SU-DHL-6 (cell line): ENCODE measurements at regions not wholly inside any gene's neighbourhood (a gene's known extent, or its start where the extent isn't known, plus 50 kb on each side); places are given as distances from the start of the nearest gene placed in this dataset.

Source experiments
- H2AFZ ChIP-seq: fragments of 200-600 bp; sonication (generic); 2 replicates; pipeline ENCODE4 v1.6.1; 2014; ENCODE audit warnings: low read depth, mild to moderate bottlenecking, moderate library complexity, mixed read lengths, antibody characterized with exemption, low read length; ENCODE audit not compliant: severe bottlenecking
- H3F3A ChIP-seq: fragments of 200-600 bp; shearing (Covaris generic); 2 replicates; pipeline ENCODE4 v1.6.0; 2016; ENCODE audit warnings: antibody characterized with exemption, mild to moderate bottlenecking; ENCODE audit not compliant: insufficient read depth
- H3K27ac ChIP-seq: fragments of 200-600 bp; sonication (generic); 2 replicates; pipeline ENCODE4 v1.5.1; 2016; ENCODE audit warnings: low read depth, mild to moderate bottlenecking, low read length, moderate library complexity, mixed read lengths
- H3K27me3 ChIP-seq: fragments of 200-600 bp; sonication (generic), shearing (Covaris generic); 2 replicates; pipeline ENCODE4 v1.6.0; 2014; ENCODE audit warnings: mild to moderate bottlenecking, low read length
- H3K36me3 ChIP-seq: fragments of 200-600 bp; sonication (generic); 2 replicates; pipeline ENCODE4 v1.6.1; 2014; ENCODE audit warnings: mild to moderate bottlenecking, low read length, mixed read lengths
- H3K4me2 ChIP-seq: fragments of 300-600, 200-600 bp; shearing (Covaris generic), sonication (generic); 2 replicates; pipeline ENCODE4 v1.6.0; 2014; ENCODE audit warnings: low read length, low read depth, mild to moderate bottlenecking; ENCODE audit not compliant: poor library complexity, severe bottlenecking
- H3K4me3 ChIP-seq: fragments of 200-600 bp; sonication (generic); 2 replicates; pipeline ENCODE4 v1.5.1; 2014; ENCODE audit warnings: antibody characterized with exemption, low read length, mild to moderate bottlenecking, mixed read lengths; ENCODE audit not compliant: insufficient read depth, poor library complexity, severe bottlenecking
- H3K79me2 ChIP-seq: fragments of 200-600 bp; sonication (generic); 2 replicates; pipeline ENCODE4 v1.6.1; 2014; ENCODE audit warnings: mild to moderate bottlenecking, low read length, moderate library complexity; ENCODE audit not compliant: insufficient read depth
- H3K9ac ChIP-seq: fragments of 200-600 bp; sonication (generic); 2 replicates; pipeline ENCODE4 v1.7.0; 2014; ENCODE audit warnings: mild to moderate bottlenecking, low read length
- H3K9me2 ChIP-seq: fragments of 200-600 bp; sonication (generic); replicated peaks from 2 replicates; pipeline ENCODE4 v1.6.1; 2014; ENCODE audit warnings: low read length; ENCODE audit not compliant: insufficient read depth
- H3K9me3 ChIP-seq: fragments of 200-600 bp; sonication (generic); 2 replicates; pipeline ENCODE4 v1.6.1; 2014; ENCODE audit warnings: low read length, mixed read lengths; ENCODE audit not compliant: insufficient read depth
- H4K20me1 ChIP-seq: fragments of 200-600 bp; sonication (generic); 2 replicates; pipeline ENCODE4 v1.6.1; 2014; ENCODE audit warnings: low read depth, mild to moderate bottlenecking, antibody characterized with exemption, low read length, moderate library complexity, mixed read lengths
- EZH2phosphoT487 ChIP-seq: fragments of 200-600 bp; sonication (generic), shearing (Covaris generic); conservative IDR thresholded peaks from 2 replicates; pipeline ENCODE4 v1.6.1; 2018; ENCODE audit warnings: mild to moderate bottlenecking, antibody characterized with exemption, low read length, moderate library complexity, mixed read lengths
- TF ChIP-seq, protein P1 (sequence below): fragments of 200-600 bp; sonication (generic); IDR thresholded peaks from one replicate; pipeline ENCODE4 v1.5.1; 2017; ENCODE audit warnings: antibody characterized with exemption, mild to moderate bottlenecking, low read length, moderate library complexity; ENCODE audit not compliant: insufficient read depth, poor library complexity, severe bottlenecking

GRCh38 chr5:33338336-33339110 lies 102.2 kb upstream of the TARS1 start:
- TF ChIP-seq, protein P1, sequence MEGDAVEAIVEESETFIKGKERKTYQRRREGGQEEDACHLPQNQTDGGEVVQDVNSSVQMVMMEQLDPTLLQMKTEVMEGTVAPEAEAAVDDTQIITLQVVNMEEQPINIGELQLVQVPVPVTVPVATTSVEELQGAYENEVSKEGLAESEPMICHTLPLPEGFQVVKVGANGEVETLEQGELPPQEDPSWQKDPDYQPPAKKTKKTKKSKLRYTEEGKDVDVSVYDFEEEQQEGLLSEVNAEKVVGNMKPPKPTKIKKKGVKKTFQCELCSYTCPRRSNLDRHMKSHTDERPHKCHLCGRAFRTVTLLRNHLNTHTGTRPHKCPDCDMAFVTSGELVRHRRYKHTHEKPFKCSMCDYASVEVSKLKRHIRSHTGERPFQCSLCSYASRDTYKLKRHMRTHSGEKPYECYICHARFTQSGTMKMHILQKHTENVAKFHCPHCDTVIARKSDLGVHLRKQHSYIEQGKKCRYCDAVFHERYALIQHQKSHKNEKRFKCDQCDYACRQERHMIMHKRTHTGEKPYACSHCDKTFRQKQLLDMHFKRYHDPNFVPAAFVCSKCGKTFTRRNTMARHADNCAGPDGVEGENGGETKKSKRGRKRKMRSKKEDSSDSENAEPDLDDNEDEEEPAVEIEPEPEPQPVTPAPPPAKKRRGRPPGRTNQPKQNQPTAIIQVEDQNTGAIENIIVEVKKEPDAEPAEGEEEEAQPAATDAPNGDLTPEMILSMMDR, result no peak
- TF ChIP-seq EZH2phosphoT487, result no peak
- H3K27ac ChIP-seq, result no peak overlapping the region

DNA sequence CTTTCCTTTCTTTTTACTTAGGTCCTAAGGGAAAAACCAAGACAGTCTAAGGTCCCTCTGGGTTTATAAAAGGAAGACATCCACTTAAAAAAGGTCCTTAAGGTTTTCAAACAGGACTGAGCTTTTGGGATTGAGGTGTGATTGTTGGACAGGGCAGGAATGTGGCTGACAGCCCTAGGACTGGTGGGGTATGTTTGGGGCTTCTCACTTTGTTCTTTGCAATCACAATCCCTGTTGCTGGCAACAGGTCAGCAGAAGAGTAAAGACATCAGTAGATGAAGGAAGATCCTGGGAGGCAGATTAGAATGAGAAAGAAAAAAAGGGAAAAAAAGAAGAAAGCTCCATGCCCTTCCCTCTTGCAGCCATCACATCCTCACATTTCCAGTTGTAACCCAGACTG lies 101.4 kb upstream of the TARS1 start:
- no peak for TF ChIP-seq EZH2phosphoT487
- TF ChIP-seq, protein P1, result no peak
- H3K4me2 ChIP-seq, result no peak overlapping the region

More at GRCh38 chr5:33338336-33339110, 102.2 kb upstream of the TARS1 start:
- H3K27me3 ChIP-seq, result no peaks in the 10 kb centered on the region
- no peak overlapping the region for H3K4me2 ChIP-seq
- no peaks in the 10 kb centered on the region for H3K9me3 ChIP-seq
- H3K79me2 ChIP-seq, result no peaks in the 10 kb centered on the region
- no peaks in the 10 kb centered on the region for H3K36me3 ChIP-seq
- no peaks in the 10 kb centered on the region for H3K9me2 ChIP-seq
- no peak overlapping the region for H3K4me3 ChIP-seq
- H3F3A ChIP-seq, result no peaks in the 10 kb centered on the region
- H4K20me1 ChIP-seq, result no peaks in the 10 kb centered on the region
- H3K9ac ChIP-seq, result no peak overlapping the region
- H2AFZ ChIP-seq, result no peak overlapping the region

GRCh38 chr5:33340195-33340594 lies 100.6 kb upstream of the TARS1 start:
- Histone ChIP-seq H2AFZ (no peak overlapping the region), H3K27ac (no peak overlapping the region)
- TF ChIP-seq, protein P1, result no peak
- no peak for TF ChIP-seq EZH2phosphoT487

More for the DNA sequence above, 101.4 kb upstream of the TARS1 start:
- Histone ChIP-seq H2AFZ (no peak overlapping the region), H3K36me3 (no peaks in the 10 kb centered on the region), H3K9me2 (no peaks in the 10 kb centered on the region), H3F3A (no peaks in the 10 kb centered on the region), H3K79me2 (no peaks in the 10 kb centered on the region), H4K20me1 (no peaks in the 10 kb centered on the region), H3K27ac (no peak overlapping the region), H3K4me3 (no peak overlapping the region), H3K9ac (no peak overlapping the region), H3K27me3 (no peaks in the 10 kb centered on the region), H3K9me3 (no peaks in the 10 kb centered on the region)

More at GRCh38 chr5:33340195-33340594, 100.6 kb upstream of the TARS1 start:
- Histone ChIP-seq H3K36me3 (no peaks in the 10 kb centered on the region), H3K9me2 (no peaks in the 10 kb centered on the region), H3K27me3 (no peaks in the 10 kb centered on the region), H3K79me2 (no peaks in the 10 kb centered on the region), H3F3A (no peaks in the 10 kb centered on the region), H3K9ac (no peak overlapping the region), H3K4me3 (no peak overlapping the region), H3K4me2 (no peak overlapping the region), H4K20me1 (no peaks in the 10 kb centered on the region), H3K9me3 (no peaks in the 10 kb centered on the region)
